ENCODE measurements at regions not wholly inside any gene's neighbourhood (a gene's known extent, or its start where the extent isn't known, plus 50 kb on each side); places are given as distances from the start of the nearest gene placed in this dataset.

DNA sequence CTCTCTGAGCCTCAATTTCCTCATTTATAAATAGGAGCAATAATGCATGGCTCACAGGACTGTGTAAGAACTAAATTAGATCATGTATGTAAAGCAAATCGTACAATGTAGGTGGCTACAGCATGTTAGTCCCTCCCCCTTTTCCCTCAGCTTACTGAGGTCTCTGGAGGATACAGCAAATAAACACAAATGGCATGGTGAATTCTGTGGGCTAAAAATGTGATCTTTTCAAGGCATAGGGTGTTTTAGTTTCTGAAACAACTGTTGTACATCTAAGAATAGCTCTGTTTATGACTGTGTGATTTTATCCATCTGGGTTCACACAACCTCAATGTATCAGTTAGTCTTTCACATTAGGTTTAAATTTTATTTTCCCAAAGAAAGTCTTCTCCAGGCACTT lies 121.2 kb upstream of the PLEKHG7 start:
- DNase-seq = peak; percentile 57

GRCh38 chr12:92574911-92575570 lies 127.7 kb upstream of the PLEKHG7 start:
- no peak for DNase-seq

DNA sequence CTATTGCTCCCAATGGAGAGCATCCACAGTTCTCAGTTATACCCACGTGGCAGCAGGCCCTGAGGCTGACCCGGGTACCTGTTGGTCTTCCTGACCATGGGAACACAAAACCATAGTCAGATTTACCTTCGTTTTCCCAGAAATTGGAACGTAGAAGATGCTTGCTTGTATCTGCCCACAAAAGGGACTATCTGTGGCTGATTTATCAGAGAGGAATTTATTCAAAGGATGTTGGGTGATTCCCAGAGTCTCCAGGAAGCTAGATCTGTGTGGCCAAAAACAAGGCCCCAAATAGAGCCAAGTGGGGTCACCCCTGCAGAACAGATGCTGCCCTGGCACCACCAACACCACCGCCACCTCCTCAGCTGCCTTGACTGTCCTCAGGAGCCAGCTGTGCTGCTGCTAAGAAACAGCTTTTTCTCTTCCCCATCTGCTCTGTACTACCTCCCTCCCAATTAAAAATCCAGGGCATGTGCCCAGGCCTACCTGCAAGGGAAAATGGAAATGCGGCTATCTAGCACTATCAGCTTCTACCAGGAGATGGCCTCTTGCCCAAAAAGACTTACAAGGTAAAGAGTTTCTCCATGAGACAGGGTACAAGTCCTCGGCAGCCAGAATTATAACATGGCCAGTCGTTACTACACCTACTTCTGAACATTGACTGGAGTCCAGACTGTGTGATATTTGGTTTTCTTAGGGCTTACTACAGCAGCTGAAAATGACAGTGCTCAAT lies 128.6 kb upstream of the PLEKHG7 start:
- DNase-seq = no peak

DNA sequence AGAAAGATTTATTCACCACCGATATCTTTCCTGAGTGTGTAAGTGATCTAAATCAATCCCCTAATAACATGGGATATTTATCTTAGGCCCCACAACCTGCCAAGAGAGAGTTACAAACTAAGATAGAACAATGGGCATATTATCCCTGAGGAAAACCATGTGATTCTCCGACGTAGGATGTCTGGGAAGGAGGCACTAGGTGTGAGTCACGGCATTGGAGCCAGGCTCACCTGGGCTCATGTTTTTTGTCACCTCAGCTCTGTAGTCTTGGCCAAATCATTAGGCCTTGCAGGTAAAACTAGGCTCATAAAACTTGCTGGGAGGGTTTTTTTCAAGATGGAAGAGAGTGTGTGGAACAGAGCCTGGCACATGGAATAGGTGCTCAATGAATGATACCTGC lies 129.7 kb upstream of the PLEKHG7 start:
- DNase-seq = no peak

GRCh38 chr12:92571844-92572543 lies 130.8 kb upstream of the PLEKHG7 start:
- no peak for DNase-seq

DNA sequence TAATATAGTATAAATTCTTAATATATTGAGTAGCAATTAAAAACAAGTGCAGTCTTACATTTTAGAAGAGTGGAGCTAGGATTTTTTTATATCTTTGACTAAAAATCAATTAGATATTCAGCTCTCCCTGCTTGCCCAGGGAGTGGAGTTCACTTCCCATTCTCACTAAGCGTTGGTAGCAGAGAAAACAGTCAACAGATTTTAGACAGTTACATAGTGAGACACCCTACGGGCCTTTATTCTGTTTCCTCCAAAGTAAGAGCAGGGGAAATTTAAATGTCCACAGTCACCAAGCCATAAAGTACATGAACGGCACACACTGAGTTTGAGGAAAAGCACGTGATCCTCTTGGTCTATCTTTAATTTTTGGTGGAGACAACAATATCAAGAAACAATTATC lies 131.6 kb upstream of the PLEKHG7 start:
- DNase-seq = no peak

GRCh38 chr12:92570056-92570753 lies 132.6 kb upstream of the PLEKHG7 start:
- peak; percentile 87 for DNase-seq

GRCh38 chr12:92568691-92569090 lies 134.1 kb upstream of the PLEKHG7 start:
- no peak for DNase-seq

DNA sequence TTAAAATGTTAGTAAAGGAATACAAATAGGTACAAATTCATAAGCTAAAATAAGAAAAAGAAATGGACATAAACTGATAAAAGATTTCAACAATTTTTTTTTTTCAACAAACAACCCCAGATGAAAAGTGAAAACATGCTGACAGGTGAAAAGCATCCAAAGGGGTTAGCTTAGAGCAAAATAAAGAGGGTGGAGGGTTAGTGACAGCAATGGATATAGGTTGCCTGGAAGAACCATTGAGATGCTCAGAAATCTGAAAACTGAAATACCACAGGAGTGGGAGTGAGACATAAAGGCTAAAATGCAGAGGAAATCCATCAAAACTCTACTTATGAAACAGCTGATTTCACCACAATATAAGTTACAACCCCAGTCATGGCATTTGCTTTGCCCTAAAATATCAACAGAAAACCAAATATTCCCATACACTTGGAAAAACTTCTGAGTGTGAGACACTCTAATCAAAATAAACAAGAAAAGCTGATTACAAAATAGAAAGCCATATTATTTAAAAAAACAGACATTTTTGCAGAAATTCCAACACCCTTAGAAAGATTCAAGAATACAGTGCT lies 136.3 kb upstream of the PLEKHG7 start:
- DNase-seq = no peak

DNA sequence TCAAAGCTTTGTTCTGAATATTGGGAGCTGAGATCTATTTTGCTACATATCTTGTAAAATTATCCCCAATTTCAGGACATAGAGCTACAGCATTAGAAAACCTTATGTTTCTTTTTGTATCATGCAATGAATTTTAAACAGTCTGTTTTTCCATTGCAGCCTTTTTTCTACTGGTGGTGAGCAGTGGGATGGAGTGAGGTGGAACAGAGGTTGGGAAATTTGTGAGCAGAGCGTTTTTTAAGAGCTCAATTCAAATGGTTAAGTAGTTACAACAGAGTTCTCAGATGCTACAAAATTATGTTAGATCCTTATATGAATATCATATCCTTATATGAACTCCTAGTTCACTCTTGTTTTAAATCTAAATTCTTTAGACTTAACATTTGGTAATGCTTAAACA lies 139.0 kb upstream of the PLEKHG7 start:
- DNase-seq = no peak

DNA sequence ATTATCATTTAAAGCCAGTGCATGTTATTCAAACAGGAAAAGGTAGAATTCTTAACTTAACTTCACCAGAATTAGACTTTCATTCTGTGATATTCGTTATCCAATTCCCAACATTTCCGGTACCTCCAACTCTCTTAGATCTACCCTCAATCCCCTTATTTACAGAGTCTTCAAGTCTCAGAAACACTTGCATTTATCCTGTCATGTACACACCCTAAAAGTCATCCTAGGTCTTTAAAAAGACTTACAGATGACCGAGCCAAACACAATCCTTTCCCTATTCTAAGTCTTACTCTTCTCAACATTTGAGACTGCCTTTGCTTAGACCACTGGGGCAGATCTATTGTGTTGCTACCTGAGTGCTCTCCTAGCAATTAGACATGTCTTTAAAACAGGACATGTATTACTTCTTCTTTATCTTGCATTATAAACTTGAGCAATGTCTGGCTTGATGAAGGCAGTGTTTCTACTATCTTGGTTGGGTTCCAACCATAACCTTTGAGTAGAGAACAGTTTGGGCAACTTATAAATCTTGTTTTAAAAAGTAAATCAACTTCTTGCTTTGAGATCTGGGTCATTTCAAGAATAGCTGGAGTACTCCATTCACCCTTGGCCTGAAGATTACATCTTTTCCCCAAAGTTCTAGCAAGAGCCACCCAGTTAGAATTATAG lies 140.6 kb upstream of the PLEKHG7 start:
- DNase-seq = no peak

GRCh38 chr12:92561543-92561899 lies 141.3 kb upstream of the PLEKHG7 start:
- peak; percentile 27 for DNase-seq

DNA sequence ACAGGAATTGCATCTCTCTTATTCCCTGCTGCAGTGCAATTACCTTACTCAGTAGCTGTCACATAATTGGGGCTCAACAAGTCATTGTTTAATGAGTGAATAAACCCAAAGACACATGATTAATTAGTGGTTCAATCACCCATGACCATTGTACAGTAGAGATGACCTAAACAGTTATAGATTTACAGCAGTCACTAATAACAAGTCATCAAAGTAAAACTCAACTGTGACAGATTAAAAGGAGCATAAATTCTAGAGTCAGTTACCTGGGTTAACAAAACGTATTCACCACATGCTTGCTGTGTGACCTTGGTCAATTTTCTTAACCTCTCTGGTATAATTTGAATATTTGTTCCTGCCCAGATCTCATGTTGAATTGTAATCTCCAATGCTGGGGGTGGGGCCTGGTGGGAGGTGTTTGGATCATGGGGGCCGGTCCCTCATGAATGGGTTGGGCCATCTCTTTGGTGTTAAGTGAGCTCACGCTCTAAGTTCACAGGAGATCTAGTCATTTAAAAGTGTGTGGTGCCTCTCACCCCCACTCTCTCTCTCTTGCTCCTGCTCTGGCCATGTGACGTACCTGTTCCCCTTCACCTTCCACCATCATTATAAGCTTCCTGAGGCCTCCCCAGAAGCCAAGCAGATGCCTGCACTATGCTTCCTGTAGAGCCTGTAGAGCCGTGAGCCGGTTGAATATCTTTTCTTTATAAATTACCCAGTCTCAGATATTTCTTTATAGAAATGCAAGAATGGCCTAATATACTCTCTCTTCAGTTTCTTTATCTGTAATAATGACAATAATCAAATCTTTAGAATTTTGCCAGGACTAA lies 141.9 kb upstream of the PLEKHG7 start:
- DNase-seq = no peak

GRCh38 chr12:92558806-92559205 lies 144.0 kb upstream of the PLEKHG7 start:
- DNase-seq = no peak

GRCh38 chr12:92558215-92558773 lies 144.5 kb upstream of the PLEKHG7 start:
- DNase-seq = no peak

- DNase-seq = no peak
Measured at GRCh38 chr12:92557422-92557724, 145.4 kb upstream of the PLEKHG7 start.

DNA sequence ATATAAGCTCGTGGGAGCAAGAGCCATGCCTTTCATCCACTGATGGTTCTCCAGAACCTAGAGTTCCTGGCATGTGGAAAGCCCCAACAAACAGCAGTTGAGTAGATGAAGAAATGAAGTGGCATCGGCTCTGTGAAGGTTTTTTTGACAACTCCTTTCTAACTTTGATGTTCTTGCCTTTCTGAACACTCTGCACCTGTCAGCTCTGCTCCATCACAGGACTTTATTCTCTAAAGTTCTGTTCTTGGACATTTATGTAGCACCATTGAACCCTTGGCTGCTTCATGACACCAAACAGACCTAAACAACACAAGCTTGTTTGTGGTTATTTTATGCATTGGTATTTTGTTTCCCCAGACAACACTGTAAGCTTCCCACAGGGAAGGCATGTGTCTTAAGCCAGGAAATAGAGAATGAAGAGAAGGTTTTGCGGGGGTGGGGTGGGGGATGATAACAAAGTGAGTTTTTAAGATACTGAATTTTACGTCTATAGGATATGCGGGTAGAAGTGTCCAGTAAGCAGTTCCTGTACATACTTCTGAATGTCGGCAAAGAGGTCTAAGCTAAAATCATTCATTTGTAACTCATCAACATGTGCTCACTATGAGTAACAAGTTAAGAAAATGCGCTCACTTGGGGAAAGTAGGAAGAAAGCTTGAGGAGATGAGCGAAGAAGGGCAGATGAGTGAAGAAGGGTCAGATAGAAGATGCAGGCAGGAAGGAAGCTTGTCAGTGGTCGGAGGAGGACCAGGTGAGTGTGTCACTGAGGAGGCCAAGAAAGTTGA lies 146.0 kb upstream of the PLEKHG7 start:
- no peak for DNase-seq

GRCh38 chr12:92556141-92556540 lies 146.6 kb upstream of the PLEKHG7 start:
- no peak for DNase-seq

DNA sequence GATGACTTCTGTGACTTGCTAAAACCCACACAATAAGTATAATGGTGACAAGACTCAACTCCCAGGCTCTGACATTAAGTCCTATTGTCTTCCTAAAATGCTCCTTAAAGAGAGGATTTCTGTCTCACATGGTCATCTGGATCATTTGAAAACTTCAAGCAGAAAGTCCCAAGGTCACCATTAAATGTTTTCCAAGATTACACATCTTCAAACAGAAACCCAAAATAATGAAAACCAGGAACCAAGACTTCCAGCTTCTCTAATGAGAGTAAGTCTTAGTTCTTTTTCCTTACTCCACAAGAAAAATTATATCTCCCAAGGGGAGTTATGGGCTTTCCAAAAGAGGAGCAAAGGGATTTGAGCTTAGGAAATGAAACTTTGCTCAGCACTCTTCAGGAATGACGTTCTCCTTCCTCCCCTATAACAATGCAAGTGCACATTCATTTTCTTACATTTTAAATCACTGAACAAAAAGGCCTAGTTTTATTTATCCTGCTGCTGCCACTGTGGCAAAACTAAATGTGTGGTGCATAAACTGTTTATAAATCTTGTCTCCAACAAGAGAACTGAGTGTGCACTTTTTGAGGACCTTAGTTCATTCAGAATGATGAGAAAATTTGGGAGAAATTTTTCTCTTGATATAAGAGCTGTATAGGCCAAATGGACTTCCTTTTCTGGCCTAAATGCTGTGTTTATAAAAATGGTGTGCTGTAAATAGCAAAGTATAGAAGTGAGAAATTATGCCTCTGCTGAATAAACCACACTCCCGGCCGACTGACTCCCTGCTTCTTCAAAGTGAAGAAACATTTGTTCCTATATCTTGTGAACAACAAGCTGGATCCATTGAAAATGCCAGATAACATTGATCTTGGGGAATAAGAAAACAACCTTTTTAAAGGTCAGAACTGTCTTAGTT lies 148.4 kb upstream of the PLEKHG7 start:
- DNase-seq = peak; percentile 64
